NCI-H2107 treated with DMSO at 0.1 percent for 48 hours (cell line): ENCODE measurements at regions not wholly inside any gene's neighbourhood (a gene's known extent, or its start where the extent isn't known, plus 50 kb on each side); places are given as distances from the start of the nearest gene placed in this dataset.
"Not testable (repeated sequence)": the region's sequence is repeated elsewhere in the genome, so short reads cannot be mapped to it uniquely, and the experiment has no call there.

Experiments
- DNase-seq: peaks from one replicate; lab custom pipeline; 2025; ENCODE audit not compliant: unreplicated experiment; lab: John Stamatoyannopoulos, UW

DNA sequence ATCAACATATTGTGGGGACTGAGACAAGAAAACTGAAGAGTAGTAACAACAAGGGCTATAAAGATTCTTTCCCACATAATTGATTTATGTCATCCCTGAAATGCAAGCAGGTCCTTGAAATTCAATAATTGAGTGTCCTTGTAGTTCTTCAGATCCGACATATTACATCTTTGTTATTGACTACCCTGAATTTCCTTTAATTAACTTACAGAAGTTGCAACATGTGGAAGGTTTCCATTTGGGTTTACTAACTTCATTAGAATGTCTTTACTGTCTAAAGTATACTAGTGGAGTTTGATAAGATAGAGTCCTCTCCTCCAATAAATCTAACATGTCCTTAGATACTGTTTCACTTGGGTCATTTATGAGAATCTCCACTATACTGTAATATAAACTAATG lies 951.8 kb downstream of the SLC6A15 start:
- no peak for DNase-seq

DNA sequence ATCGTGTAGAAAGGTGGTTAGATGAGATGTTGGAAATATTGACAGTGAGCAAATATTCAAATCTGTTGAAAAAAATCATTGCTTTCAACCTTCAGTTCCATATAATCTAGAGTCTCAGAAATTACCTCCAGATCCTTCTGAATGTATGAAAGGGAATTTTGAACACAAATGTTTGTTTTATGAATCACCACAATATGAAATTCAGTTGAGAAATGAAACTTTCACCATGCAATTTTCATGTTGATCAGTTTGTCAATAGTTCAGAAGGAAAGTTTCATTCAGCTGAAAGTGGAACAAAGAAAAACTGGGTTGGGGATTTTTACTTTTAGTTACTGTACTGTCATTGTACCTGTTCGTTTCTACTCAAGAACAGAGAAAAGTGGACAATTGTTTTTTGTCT lies 953.6 kb downstream of the SLC6A15 start:
- no peak for DNase-seq

DNA sequence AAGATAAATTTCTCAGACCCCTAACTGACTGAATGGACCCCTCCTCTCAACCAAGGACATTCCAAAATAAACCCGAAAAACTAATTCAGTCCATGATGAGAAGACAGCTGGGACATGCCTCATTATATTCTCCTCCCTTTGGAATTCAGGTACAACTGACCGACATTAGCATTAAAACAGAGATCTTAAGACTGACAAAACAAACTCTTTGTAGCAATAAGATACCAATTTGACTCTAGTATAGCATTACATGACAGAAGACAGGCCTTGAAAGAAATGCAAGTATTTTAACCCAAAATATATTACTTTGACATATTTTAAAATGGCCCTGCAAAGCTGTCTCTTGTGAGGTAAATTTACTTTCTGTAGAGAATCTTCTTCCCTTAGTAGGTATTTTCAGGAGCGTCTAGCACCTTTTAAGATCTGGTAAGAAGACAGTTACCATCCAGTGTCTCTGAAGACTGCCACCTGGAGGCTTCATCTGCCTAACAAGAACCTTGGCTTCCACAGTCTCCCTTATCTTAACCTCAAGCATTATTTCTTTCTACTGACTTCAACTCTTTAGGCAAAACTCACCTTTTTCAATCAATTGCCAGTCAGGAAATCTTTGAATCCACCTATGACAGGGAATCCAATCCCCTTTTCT lies 957.5 kb downstream of the SLC6A15 start:
- no peak for DNase-seq

DNA sequence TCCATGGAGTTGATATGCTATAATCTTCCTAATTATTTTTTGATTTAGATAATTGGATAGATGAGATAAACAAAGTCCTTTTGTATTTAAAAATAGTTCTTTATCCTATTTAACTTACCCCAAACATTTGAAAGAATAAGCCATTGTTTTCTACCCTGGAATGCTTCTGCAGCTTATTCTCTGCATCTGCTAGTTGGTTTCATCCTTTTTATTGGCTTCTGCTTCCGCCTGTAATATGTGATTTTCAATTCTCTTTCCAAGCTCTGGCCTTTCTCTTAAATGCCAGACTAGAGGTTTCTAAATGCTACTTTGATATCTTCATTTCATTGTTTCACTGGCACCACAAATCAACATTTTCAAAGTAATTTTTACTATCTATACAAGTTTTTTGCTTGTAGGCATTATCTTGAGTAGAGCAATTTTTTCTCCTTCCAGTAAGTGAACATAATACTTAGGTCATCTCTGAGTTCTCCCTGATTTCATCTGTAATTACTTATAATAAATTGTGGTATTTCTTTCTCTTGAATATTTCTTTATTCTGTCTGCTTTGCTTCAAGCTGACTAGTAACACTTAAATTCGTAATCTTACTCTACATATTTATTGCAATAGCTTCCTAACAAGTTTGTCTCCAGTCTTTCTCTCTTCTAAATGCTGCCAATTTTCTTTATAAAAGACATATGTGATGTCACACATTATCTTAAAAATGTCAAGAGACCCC lies 958.4 kb downstream of the SLC6A15 start:
- no peak for DNase-seq

DNA sequence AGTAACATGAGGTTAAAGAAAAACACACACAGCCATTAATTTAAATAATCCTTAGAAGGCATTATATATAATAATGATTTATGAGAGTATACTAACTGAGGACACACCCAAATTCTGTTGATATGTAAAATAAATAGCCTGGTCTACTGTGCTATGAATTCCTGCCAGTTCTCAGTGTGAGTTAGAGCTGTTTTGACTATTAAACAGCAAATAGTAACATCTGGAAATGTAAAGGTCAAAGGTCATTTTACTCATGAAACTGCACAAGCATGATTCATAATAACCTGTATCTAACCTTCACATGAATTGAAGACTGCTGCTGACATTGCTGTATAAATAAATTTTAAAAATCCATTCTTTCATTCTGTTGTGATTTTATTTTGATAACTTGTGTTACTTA lies 966.7 kb downstream of the SLC6A15 start:
- DNase-seq = no peak

DNA sequence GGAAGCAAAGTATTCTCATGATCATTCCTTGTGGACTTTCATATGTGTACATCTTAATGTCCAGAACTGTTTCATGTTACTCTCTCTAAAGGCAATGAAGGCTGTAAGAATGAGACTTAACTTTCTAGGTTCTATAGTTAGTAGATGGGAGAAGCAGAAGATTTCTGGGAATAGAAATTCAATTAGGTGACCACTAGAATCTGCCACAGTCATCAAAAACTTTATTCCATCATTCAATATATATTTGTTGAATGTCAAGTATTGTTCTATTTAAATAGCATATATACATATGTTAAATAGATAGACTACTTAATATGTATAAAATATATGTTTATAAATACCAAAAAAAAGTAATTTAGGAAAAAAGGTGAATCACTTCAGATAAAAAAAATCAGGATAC lies 972.9 kb downstream of the SLC6A15 start:
- no peak for DNase-seq

DNA sequence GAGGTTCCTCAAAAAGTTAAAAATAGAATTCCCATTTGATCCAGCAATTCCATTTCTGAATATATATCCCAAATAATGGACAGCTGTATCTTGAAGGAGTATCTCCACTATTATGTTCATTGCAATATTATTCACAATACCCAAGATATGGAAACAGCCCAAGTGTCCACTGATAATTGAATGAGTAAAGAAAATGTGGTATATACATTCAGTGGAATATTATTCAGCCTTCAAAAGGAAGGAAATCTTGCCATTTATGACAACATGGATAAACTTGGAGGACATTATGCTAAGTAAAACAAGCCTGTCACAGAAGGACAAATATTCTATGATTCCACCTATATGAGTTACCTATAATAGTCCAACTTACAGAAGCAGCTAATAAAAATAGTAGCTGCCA lies 979.0 kb downstream of the SLC6A15 start:
- DNase-seq = no peak

DNA sequence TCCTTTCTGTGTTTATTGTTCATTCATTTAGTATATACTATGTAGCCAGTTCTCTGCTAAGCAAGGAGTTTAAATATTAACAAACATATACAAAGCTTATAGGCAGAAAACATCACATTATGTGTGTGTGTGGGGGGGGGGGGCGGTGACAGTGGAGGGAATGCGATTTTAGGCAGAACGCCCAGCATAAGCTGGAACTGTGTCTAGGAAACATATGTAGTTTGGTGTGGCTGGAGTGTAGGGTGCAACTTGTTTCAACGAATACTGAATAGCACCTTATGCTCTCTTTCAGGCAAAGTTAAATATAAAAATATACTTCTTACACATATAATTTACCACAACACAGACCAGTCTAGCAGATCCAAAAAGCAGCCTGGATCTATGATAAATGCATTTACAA lies 980.6 kb downstream of the SLC6A15 start:
- DNase-seq = no peak

DNA sequence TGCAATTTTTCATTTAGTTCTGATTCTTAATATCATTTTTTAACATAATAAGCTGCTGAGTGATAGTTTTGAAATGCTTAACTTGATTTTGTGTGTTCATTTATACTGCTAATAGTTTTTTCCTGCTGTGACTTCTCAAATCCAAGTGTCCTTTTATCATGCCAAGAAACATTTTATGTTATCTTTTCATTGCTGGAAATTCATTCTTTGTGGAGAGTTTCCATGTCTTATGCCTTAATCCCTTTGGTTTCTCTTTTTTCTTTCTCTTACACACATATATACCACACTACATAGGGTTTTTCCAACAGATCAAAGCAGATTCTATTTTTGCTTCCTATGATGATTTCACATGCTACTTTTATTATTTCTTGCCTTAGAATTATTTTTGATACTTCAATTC lies 981.1 kb downstream of the SLC6A15 start:
- DNase-seq = no peak

DNA sequence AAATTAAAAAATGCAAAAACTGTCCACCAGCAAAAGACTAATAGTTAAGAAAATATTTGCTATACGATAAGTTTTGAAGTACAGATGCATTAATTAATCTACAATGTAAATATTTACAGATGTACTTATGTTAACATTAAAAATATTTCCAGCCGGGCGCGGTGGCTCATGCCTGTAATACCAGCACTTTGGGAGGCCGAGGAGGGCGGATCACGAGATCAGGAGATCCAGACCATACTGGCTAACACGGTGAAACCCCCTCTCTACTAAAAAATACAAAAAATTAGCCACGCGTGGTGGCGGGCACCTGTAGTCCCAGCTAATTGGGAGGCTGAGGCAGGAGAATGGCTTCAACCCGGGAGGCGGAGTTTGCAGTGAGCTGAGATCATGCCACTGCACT lies 982.8 kb downstream of the SLC6A15 start:
- not testable (repeated sequence) for DNase-seq

DNA sequence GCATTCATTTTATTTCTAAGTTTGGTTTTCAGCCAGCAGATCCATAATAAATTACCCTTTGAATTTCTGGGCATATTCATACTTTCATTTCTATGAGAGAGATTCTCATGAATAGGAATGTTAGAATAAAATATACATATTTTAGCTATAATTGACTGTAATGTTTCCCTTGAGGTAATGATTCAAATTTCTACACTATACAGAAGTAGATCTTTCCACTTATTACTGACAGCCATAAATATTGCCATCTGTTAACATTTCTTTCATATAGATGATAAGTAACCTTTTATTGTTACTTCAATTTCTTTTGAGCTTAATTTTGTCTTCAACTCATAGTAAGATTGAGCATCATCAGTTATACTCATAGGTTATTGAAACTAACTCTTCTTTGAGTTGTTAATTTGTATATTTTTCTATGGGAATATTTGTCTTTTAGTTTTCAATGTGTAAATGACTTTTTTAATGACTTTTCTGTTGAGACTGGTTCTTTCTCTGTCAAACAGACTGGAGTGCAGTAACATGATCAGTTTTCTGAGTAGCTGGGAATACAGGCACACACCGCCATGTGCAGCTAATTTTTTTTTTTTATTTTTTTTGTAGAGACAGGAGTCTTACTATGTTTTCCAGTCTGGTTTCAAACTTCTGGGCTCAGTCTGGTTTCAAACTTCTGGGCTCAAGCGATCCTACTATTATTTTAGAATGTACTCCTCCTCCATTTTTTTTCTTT lies 991.6 kb downstream of the SLC6A15 start:
- DNase-seq = no peak

DNA sequence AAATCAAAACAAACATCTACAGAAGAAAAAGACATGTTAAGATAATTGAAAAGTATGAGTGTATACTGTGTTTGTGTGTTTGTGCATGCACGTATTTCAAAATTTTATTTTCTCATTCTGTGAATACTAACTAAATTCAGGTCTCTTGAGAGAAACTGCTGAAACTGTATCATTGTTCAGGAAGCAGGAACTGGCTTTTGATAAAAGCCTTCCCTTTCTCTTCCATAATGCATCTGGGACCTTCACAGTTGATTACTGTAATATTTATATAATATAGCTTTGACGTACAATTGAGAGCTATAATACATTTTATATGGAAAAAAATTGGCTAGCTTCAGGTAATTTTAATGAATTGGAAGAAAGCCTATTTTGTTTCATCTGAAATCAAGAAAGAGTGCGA lies 993.5 kb downstream of the SLC6A15 start:
- DNase-seq = no peak

DNA sequence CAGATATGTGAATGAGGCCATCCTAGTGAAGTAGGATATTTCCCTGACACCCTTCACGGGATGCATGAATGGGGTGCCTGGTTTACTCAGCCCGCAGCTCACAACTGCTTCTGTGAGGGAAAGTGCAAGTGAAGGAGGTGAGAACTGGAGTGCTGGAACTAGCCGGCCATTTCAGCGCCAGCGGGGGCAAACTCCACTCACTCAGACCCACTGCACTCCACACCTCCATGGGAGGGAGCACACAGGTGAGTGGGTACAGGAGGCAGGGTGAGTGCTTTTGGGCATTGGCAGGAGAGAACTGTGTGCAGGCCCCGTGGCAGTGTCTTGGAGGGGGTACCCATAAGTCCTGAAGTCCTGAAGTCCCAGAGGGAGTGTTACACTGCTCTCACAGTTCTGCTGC lies 1008.4 kb downstream of the SLC6A15 start:
- no peak for DNase-seq

DNA sequence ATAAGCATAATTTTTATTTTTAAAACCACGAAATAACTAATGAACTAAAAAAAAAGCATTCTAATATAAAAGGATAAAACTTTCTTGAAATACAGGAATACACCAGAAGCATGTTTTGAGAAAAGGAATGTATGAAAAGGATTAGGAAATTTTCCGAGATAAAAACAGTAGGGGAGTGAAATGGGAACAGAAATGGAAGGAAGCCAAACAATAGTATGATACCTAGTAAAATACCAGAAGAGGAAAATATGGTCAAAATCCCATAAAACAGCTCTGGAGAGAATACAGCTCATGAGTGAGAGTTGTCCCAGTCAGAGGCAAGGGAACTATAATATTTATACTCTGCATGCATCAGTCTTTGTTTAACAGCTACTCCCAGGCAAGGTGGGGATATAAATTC lies 1016.2 kb downstream of the SLC6A15 start:
- no peak for DNase-seq

DNA sequence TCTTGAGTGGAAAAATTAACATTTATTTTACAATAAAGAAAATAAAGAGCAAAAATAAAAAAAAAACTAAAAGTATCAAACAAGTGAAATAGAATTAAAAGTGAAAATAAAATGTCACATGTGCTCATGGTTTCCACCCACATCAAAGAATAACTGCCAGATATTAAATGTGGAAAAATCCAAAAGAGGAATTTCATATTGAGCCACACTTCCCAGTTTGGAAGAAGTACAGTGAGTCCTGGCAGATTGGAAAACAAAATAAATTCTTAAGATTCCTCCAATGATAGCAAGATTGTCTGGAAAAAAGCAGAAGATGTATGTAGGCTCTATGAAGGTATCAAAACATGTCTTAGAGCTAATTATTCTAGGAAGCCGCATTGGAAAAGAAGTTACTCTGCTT lies 1019.5 kb downstream of the SLC6A15 start:
- DNase-seq = no peak

DNA sequence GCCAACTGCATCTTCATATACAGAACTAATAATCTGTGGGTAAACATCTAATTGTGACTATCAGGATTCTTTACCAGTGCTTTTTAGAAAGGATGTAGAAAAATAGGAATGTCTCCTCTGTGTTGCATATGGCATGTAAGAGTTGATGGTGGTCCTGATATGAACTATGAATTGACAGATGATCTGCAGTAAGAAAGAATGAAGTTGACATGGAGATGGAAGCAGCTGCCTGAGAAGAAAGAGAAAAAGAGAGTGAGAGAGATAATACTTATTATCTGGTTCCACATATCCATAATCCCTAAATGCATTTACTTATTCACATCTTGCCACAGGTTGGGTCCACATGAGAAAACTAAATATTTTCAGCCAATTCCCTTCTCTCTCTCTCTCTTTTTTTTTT lies 1022.9 kb downstream of the SLC6A15 start:
- DNase-seq = no peak

DNA sequence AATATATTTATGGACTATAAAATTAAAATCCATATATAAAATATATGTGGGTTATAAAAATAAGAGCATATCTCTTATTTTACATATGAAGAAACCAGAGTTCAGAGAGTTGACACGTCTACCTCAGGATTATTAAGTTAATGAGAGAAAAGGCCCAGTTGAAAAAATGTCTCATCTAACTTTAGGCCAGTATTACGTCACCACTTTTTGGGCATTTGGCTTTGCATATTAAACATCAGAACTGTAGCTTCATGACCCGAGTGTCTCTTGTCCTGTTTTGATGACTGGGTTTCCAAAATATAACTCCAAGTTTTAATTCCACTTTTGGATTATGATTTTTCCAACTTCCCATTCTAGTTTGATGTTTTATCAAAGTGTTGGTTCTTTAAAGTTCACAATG lies 1026.1 kb downstream of the SLC6A15 start:
- DNase-seq = no peak

DNA sequence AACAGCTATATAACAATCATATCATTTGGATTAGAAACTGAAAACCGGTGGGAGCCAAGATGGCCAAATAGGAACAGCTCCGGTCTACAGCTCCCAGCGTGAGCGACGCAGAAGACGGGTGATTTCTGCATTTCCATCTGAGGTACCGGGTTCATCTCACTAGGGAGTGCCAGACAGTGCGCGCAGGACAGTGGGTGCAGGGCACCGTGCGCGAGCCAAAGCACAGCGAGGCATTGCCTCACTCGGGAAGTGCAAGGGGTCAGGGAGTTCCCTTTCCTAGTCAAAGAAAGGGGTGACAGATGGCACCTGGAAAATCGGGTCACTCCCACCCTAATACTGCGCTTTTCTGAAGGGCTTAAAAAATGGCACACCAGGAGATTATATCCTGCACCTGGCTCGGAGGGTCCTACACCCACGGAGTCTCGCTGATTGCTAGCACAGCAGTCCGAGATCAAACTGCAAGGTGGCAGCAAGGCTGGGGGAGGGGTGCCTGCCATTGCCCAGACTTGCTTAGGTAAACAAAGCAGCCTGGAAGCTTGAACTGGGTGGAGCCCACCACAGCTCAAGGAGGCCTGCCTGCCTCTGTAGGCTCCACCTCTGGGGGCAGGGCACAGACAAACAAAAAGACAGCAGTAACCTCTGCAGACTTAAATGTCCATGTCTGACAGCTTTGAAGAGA lies 1041.5 kb downstream of the SLC6A15 start:
- not testable (repeated sequence) for DNase-seq

DNA sequence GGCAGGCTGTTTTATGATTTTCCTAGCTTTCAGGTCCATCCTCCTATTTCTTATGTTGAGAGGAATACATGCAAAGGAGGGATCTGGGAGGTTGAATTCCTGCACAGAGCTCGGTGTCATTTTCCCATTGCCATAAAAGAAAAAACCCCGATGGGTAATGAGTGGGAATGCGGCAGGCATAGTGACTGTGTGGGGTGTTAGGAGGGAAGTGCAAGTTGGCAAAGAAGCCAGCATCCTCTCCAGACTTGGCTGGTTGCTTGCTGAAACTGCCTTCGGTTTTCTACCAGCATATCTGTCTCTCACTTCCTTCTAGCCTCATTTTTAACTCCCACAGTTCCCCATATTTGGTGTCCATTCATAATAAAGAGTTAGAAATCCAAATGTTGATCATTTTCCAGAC lies 1046.1 kb downstream of the SLC6A15 start:
- no peak for DNase-seq

DNA sequence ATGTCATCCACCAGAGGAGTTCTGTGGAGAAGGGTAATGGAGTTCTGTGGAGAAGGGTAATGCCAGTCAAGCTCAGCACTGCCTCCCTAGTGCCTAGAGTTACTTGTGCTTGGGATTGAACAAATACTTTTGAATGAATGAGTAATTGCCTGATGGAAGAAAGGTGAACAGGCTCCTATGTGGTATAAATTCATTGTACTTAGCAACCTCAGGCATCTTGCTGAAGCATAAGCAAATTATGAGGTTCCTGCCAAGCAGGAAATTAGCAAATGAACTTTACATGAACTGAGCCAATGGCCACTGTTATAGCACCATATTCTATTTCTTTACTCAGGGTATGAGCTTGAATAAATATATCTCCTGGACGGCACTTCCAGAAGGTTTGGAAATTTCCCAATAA lies 1047.2 kb downstream of the SLC6A15 start:
- no peak for DNase-seq

DNA sequence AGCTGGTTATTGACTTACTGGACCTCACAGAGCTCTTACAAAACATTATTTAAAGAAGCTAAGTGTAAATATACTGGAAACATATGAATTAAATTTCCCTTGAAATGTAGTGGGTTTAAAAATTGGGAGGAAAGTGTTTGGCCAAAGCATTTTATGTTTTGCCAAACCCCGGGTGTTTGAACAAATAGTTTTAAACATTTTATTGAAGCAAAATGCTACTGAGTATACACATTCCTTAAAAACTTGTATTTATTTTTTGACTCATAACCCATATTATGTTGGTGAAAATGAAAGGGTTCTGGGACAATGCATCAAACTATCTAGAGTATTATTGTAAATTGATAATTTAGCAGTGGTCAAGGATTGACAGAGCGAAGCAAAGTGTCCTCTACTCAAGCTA lies 1048.5 kb downstream of the SLC6A15 start:
- DNase-seq = no peak

DNA sequence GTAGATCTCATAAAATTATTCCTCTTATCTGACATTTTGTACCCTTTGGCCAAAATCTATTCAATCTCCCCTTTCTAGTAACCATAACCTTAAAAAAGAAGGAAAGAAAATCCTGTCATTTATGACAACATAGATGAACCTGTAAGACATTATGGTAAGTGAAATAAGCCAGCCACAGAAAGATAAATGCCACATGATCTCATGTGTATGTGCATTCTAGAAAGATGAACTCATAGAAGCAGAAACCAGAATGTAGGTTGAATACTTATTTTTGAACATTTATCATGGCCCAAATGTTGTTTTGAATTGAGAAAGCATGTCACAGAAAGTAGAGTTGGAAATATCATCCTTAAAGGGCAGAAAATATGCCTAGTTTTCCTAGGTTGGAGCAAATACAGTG lies 1053.6 kb downstream of the SLC6A15 start:
- no peak for DNase-seq
